Coronary artery (tissue), 2 donors: ENCODE measurements at regions not wholly inside any gene's neighbourhood (a gene's known extent, or its start where the extent isn't known, plus 50 kb on each side); places are given as distances from the start of the nearest gene placed in this dataset.

ENCODE experiments used
- DNase-seq: peaks from one replicate; pipeline ENCODE4 v3.0.0-alpha.2; 2017; ENCODE audit warnings: low spot score
- H3K27ac ChIP-seq, 2 donors: fragments of 200-600 bp; sonication (generic); one replicate each; pipeline ENCODE4 v1.5.1; 2016 to 2019
- H3K4me3 ChIP-seq: fragments of 200-600 bp; sonication (generic); 2 replicates; pipeline ENCODE4 v1.5.1; 2016; ENCODE audit warnings: mild to moderate bottlenecking, moderate library complexity
- CTCF ChIP-seq: fragments of 200-600 bp; sonication (generic); IDR thresholded peaks from one replicate; pipeline ENCODE4 v1.5.1; 2019; ENCODE audit warnings: antibody characterized with exemption

GRCh38 chr6:27630727-27631608 lies 158.1 kb upstream of the ZNF184 start:
- no peak for DNase-seq
- TF ChIP-seq CTCF, result no peak
- Histone ChIP-seq H3K4me3 (peak overlapping the region; percentile 45), H3K27ac (no peak overlapping the region)

- Histone ChIP-seq H3K4me3 (no peak overlapping the region), H3K27ac (no peak overlapping the region)
- no peak for DNase-seq
- TF ChIP-seq CTCF, result no peak
Observed at GRCh38 chr6:27624694-27625262, 151.9 kb upstream of the ZNF184 start.

- DNase-seq, result no peak
- no peak overlapping the region for H3K27ac ChIP-seq
- TF ChIP-seq CTCF, result no peak
- no peak overlapping the region for H3K4me3 ChIP-seq
Observed at GRCh38 chr6:27623103-27623502, 150.2 kb upstream of the ZNF184 start.

- DNase-seq, result no peak
- H3K4me3 ChIP-seq, result no peak overlapping the region
- TF ChIP-seq CTCF, result no peak
Observed at GRCh38 chr6:27619436-27619835, 146.5 kb upstream of the ZNF184 start.

GRCh38 chr6:27617700-27618689 lies 145.1 kb upstream of the ZNF184 start:
- TF ChIP-seq CTCF, result no peak
- peak overlapping the region; percentile 50 for H3K4me3 ChIP-seq
- DNase-seq, result no peak
- H3K27ac ChIP-seq, result no peak overlapping the region

More at GRCh38 chr6:27619436-27619835, 146.5 kb upstream of the ZNF184 start:
- no peak overlapping the region for H3K27ac ChIP-seq

DNA sequence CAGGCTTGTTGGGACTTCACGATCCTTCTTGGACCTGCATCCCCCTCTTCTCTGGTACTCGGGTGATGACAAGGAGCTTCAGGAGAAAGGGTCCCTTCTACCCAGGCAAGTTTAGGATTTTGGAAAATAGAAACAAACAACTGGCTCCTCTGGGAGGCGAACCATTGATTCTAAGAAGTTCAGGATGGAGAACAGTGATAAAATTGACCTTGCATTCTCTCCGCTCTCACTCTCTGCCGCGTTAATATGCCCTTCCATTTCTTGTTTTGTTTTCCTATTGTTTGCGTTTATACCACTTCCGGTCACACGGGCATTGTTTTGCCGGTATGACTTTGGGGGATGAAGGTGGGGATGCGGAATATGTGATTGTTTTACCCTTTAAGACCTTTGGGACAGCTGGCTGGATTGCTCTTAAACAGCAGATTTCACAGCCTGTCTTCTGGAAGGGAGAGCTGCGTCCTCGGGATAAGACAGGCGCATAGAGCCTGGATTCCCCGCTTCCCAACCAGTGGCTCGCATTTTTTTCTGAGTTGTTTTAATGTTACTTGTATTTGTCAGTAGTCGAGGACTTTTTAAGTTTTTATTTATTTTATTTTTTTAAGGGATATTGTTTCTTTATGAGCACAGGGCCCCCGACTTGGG lies 144.3 kb upstream of the ZNF184 start:
- no peak for DNase-seq
- H3K27ac ChIP-seq, result no peak overlapping the region
- TF ChIP-seq CTCF, result no peak
- H3K4me3 ChIP-seq, result peak overlapping the region; percentile 50
